Lower leg skin (tissue), 3 donors: ENCODE measurements at regions not wholly inside any gene's neighbourhood (a gene's known extent, or its start where the extent isn't known, plus 50 kb on each side); places are given as distances from the start of the nearest gene placed in this dataset.

ENCODE experiments used
- POLR2A ChIP-seq, 2 donors: fragments of 450-650 bp; IDR thresholded peaks; one replicate each; pipeline ENCODE4 v1.6.1; 2016 to 2017; ENCODE audit warnings: antibody characterized with exemption in 2 of 2, mild to moderate bottlenecking in 1 of 2, moderate library complexity in 1 of 2
- TF ChIP-seq, protein P1 (sequence below), 3 donors: fragments of 450-650 bp; IDR thresholded peaks; one replicate each; pipeline ENCODE4 v1.5.1; 2016; ENCODE audit warnings: antibody characterized with exemption in 3 of 3, mild to moderate bottlenecking in 3 of 3, moderate library complexity in 2 of 3

- TF ChIP-seq, protein P1, sequence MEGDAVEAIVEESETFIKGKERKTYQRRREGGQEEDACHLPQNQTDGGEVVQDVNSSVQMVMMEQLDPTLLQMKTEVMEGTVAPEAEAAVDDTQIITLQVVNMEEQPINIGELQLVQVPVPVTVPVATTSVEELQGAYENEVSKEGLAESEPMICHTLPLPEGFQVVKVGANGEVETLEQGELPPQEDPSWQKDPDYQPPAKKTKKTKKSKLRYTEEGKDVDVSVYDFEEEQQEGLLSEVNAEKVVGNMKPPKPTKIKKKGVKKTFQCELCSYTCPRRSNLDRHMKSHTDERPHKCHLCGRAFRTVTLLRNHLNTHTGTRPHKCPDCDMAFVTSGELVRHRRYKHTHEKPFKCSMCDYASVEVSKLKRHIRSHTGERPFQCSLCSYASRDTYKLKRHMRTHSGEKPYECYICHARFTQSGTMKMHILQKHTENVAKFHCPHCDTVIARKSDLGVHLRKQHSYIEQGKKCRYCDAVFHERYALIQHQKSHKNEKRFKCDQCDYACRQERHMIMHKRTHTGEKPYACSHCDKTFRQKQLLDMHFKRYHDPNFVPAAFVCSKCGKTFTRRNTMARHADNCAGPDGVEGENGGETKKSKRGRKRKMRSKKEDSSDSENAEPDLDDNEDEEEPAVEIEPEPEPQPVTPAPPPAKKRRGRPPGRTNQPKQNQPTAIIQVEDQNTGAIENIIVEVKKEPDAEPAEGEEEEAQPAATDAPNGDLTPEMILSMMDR (IDR thresholded peaks at IDR 0.05) = no peak
- no peak for TF ChIP-seq POLR2A (IDR thresholded peaks at IDR 0.05)
Measured at GRCh38 chr13:83538636-83539035, 343.6 kb downstream of the SLITRK1 start.
